IPS DF 6.9 (cell line): ENCODE measurements at regions not wholly inside any gene's neighbourhood (a gene's known extent, or its start where the extent isn't known, plus 50 kb on each side); places are given as distances from the start of the nearest gene placed in this dataset.

Experiments used
- DNase-seq: peaks from one replicate; pipeline ENCODE4 v3.0.0-alpha.2; 2013; ENCODE audit warnings: low read depth, low spot score
- H3K27ac ChIP-seq: one replicate; pipeline ENCODE4 v1.5.1; 2013; ENCODE audit warnings: low read length, control low read depth
- H3K27me3 ChIP-seq: 2 replicates; pipeline ENCODE4 v1.6.1; 2013; ENCODE audit warnings: mild to moderate bottlenecking, low read length; ENCODE audit not compliant: control insufficient read depth, insufficient read depth
- H3K36me3 ChIP-seq: 2 replicates; pipeline ENCODE4 v1.6.1; 2013; ENCODE audit warnings: low read length; ENCODE audit not compliant: control insufficient read depth, insufficient read depth
- H3K4me1 ChIP-seq: 2 replicates; pipeline ENCODE4 v1.6.1; 2013; ENCODE audit warnings: low read length; ENCODE audit not compliant: control insufficient read depth, insufficient read depth
- H3K4me3 ChIP-seq: 2 replicates; pipeline ENCODE4 v1.5.1; 2013; ENCODE audit warnings: mild to moderate bottlenecking, low read length
- H3K9me3 ChIP-seq: 2 replicates; pipeline ENCODE4 v1.6.1; 2013; ENCODE audit warnings: low read length, inconsistent platforms; ENCODE audit not compliant: control insufficient read depth, insufficient read depth
- WGBS: extraction: QIAGEN DNeasy Blood & Tissue Kit; methylation state at CpG from one replicate; pipeline ENCODE4 v1.1.7; 2013; ENCODE audit warnings: mixed read lengths, missing lambda C conversion rate; ENCODE audit not compliant: insufficient read length, insufficient coverage; 5-methylcytosine and 5-hydroxymethylcytosine counted together

DNA sequence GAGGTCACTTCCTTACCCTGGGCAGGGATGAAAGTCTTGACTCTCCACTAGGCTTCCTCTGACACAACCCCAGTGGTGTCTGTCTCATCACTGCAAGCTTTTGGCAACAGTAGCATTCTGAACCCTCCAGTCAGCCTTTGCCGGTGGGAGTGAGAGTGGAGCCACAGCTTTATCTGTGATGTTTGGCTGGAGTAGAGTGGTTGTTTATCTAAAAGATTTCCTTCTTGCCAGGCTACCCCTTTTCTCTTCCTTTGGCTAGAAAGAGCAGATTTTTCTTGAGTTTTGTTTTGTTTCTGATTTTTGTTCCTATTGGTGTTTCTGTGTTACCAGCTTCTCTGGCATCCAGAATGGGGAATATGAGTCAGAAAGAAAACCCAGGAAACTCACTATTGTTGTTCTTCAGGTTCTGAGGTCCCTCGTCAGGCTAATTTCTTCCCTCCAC lies 98.9 kb upstream of the KIF5B start:
- Histone ChIP-seq H3K36me3 (no peaks in the 10 kb centered on the region), H3K27ac (no peak overlapping the region), H3K4me3 (no peak overlapping the region), H3K9me3 (no peaks in the 10 kb centered on the region), H3K27me3 (no peaks in the 10 kb centered on the region), H3K4me1 (no peaks in the 10 kb centered on the region)
- no peak for DNase-seq
- no CpG with 5 or more reads among the region's 2 CpGs for WGBS

DNA sequence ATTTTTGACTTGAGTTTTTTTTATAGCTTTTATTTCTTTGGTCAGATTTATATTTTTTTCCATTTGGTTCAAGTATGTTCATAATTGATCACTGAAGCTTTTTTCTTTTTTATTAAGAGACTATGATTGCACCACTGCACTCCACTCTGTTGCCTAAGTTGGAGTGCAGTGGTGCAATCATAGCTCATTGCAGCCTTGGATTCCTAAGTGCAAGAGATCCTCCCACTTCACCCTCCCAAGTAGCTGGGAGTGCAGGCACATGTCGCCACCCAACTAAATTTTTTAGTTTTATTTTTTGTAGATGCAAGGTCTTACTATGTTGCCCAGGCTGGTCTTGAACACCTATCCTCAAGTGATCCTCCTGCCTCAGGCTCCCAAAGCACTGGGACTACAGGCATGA lies 97.7 kb upstream of the KIF5B start:
- DNase-seq = no peak
- no CpG with 5 or more reads among the region's 1 CpG for WGBS
- no peaks in the 10 kb centered on the region for H3K27me3 ChIP-seq
- H3K36me3 ChIP-seq = no peaks in the 10 kb centered on the region
- H3K9me3 ChIP-seq = no peaks in the 10 kb centered on the region
- H3K4me3 ChIP-seq = no peak overlapping the region
- no peak overlapping the region for H3K27ac ChIP-seq
- no peaks in the 10 kb centered on the region for H3K4me1 ChIP-seq

- no peak overlapping the region for H3K27ac ChIP-seq
- no peak overlapping the region for H3K4me3 ChIP-seq
- no peak for DNase-seq
- no CpG with 5 or more reads among the region's 4 CpGs for WGBS
- H3K36me3 ChIP-seq = no peaks in the 10 kb centered on the region
- H3K9me3 ChIP-seq = no peaks in the 10 kb centered on the region
- H3K27me3 ChIP-seq = no peaks in the 10 kb centered on the region
- no peaks in the 10 kb centered on the region for H3K4me1 ChIP-seq
These were observed 97.0 kb upstream of the KIF5B start for GRCh38 chr10:32153252-32153651.

DNA sequence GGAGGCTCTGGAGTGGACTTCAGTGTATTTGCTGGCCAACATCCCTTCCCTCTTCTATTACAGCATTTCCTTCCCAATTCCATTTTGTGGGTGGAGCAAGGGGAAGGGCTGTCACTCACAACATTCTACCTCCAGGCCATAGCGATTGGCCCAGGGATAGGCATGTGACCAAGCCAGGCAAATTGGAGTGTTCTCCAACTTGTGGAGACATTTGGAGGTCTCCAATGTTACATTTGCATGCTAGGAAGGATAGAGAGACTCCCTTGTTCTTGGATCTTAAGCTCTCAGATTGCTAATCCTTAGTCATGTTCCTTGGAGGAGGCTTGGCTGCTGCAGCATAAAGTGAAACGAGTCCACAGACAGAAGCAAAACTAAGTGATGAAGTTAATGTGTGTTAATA lies 95.6 kb upstream of the KIF5B start:
- WGBS = no CpG with 5 or more reads among the region's 2 CpGs
- no peaks in the 10 kb centered on the region for H3K27me3 ChIP-seq
- H3K4me1 ChIP-seq = no peaks in the 10 kb centered on the region
- no peak overlapping the region for H3K27ac ChIP-seq
- no peaks in the 10 kb centered on the region for H3K9me3 ChIP-seq
- no peak for DNase-seq
- no peak overlapping the region for H3K4me3 ChIP-seq
- no peaks in the 10 kb centered on the region for H3K36me3 ChIP-seq

- Histone ChIP-seq H3K4me1 (no peaks in the 10 kb centered on the region), H3K36me3 (no peaks in the 10 kb centered on the region), H3K4me3 (no peak overlapping the region), H3K27me3 (no peaks in the 10 kb centered on the region), H3K9me3 (no peaks in the 10 kb centered on the region), H3K27ac (no peak overlapping the region)
- DNase-seq = no peak
- WGBS = no CpG with 5 or more reads among the region's 8 CpGs
These were observed 94.4 kb upstream of the KIF5B start for GRCh38 chr10:32150532-32151101.

- H3K4me3 ChIP-seq = no peak overlapping the region
- no peaks in the 10 kb centered on the region for H3K36me3 ChIP-seq
- H3K9me3 ChIP-seq = no peaks in the 10 kb centered on the region
- H3K27ac ChIP-seq = no peak overlapping the region
- no peaks in the 10 kb centered on the region for H3K4me1 ChIP-seq
- H3K27me3 ChIP-seq = no peaks in the 10 kb centered on the region
- WGBS = no CpG with 5 or more reads among the region's 8 CpGs
- DNase-seq = no peak
These were observed 93.2 kb upstream of the KIF5B start for GRCh38 chr10:32149252-32149955.

GRCh38 chr10:32148864-32149251 lies 92.6 kb upstream of the KIF5B start:
- H3K27ac ChIP-seq = no peak overlapping the region

GRCh38 chr10:32147730-32148129 lies 91.5 kb upstream of the KIF5B start:
- Histone ChIP-seq H3K27me3 (no peaks in the 10 kb centered on the region), H3K9me3 (no peaks in the 10 kb centered on the region), H3K4me3 (no peak overlapping the region), H3K27ac (no peak overlapping the region), H3K4me1 (no peaks in the 10 kb centered on the region), H3K36me3 (no peaks in the 10 kb centered on the region)
- no CpG with 5 or more reads among the region's 1 CpG for WGBS
- no peak for DNase-seq

More at GRCh38 chr10:32148864-32149251, 92.6 kb upstream of the KIF5B start:
- H3K4me1 ChIP-seq = no peaks in the 10 kb centered on the region
- no peak for DNase-seq
- no peak overlapping the region for H3K4me3 ChIP-seq
- WGBS = no CpG with 5 or more reads among the region's 4 CpGs
- H3K27me3 ChIP-seq = no peaks in the 10 kb centered on the region
- no peaks in the 10 kb centered on the region for H3K36me3 ChIP-seq
- H3K9me3 ChIP-seq = no peaks in the 10 kb centered on the region

DNA sequence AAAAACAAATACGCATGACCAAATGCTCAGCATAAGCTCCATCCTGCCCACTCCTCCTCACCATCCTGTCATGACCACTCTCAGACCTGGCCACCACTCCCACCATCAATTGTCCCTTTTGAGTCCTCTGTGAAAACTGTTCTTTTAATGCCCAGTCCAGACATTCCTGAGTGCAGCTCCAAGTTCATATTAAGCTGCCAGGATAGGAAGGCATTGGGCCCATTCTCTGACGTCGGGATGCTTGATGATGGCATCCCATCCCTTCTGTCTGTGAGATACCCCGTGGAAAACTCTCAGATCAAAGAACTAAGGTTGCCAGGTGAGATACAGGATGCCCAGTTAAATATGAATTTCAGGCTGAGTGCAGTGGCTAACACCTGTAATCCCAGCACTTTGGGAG lies 89.9 kb upstream of the KIF5B start:
- Histone ChIP-seq H3K9me3 (no peaks in the 10 kb centered on the region), H3K36me3 (no peaks in the 10 kb centered on the region), H3K4me1 (no peaks in the 10 kb centered on the region), H3K27me3 (no peaks in the 10 kb centered on the region), H3K4me3 (no peak overlapping the region), H3K27ac (no peak overlapping the region)
- no peak for DNase-seq
- no CpG with 5 or more reads among the region's 4 CpGs for WGBS

- no peaks in the 10 kb centered on the region for H3K9me3 ChIP-seq
- H3K4me1 ChIP-seq = peaks cover 1% of the 10 kb centered on the region
- no CpG with 5 or more reads among the region's 10 CpGs for WGBS
- DNase-seq = no peak
- H3K4me3 ChIP-seq = no peak overlapping the region
- H3K36me3 ChIP-seq = no peaks in the 10 kb centered on the region
- H3K27me3 ChIP-seq = no peaks in the 10 kb centered on the region
- H3K27ac ChIP-seq = no peak overlapping the region
These were observed 88.8 kb upstream of the KIF5B start for GRCh38 chr10:32144817-32145688.
